LHCN-M2 (cell line): ENCODE measurements at regions not wholly inside any gene's neighbourhood (a gene's known extent, or its start where the extent isn't known, plus 50 kb on each side); places are given as distances from the start of the nearest gene placed in this dataset.
A peak's percentile ranks its signal among the peaks of the same experiment; 100 is the strongest.

Source experiments
- DNase-seq: peaks from one replicate; pipeline ENCODE4 v3.0.0-alpha.2; 2012; ENCODE audit warnings: low read depth

DNA sequence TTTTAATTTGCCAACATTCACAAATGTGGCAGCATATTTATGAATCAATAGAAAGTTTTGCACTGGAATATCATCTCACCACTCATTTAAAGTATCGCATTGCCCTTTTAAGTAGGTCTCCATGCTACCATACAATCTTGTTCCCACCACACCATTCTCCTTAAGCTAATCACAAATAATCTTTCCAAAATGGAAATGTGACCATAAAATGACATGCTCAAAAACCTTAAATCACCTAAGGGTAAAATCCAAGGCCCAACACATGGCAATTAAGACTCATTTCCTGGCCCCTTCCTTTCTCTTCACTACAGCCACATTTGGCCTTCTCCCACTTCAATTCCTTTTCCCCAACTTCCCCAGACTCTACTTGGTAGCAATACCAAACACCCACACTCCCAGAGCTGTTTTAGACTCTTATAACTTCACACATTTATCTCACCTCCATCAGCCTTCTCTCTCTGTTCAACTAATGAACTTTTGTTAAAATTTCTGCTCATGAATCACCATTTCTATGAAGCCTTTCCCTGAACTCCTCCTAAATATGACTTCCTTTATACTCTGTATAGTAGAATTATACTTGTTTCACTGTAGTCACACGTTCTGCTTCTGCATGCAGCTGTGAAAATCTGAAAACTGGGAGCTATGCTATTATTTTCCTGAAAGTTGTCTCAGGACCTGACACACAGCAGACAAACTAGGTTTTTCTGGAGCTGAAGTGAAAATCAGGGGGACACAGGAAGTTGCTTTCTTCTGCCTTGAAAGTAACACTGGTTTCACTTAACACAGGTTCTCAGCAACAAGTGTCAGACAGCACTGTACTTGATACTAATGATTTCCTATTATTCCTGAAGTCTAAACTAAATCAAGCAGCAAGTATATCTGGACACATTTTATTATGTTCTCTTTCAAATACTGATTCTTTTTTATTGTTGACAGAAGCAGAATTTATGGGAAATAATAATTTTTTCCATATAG is 303.9 kb downstream of the ZEB2 start:
- no peak for DNase-seq

DNA sequence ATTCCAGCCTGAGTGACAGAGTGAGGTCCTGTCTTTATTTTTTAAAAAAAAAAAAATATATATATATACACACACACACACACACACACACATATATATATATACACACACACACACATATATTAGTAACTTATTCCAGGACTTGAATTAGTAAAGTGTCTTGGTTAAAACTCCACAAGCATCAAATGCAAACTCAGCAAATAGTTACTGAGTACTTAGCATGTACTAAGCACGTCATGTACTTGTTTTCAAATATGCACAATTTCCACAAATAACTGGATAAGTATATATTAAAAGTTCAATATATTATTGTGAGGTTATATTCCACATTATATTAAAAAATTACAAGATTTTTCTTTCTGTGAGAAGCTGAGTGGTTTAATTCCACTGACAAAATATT is 304.7 kb downstream of the ZEB2 start:
- DNase-seq: no peak

DNA sequence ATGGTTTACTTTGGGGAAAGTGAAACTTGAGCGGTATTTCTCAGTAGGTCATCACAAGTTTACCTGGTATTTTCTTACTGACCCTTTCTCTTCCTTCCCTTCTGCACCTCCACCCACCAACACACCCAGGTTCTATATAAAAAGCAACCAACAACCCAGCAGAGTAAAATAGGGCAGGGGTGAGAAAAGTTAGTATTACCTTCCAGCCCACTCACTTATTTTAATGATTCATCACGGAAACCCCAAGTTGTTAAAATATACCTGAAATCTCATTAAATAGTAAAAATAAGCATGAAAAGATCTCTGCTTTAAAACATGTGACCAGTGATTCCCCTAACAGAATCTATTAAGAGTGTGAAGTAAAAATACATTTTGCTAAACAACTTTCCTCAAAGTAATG is 306.1 kb downstream of the ZEB2 start:
- no peak for DNase-seq

DNA sequence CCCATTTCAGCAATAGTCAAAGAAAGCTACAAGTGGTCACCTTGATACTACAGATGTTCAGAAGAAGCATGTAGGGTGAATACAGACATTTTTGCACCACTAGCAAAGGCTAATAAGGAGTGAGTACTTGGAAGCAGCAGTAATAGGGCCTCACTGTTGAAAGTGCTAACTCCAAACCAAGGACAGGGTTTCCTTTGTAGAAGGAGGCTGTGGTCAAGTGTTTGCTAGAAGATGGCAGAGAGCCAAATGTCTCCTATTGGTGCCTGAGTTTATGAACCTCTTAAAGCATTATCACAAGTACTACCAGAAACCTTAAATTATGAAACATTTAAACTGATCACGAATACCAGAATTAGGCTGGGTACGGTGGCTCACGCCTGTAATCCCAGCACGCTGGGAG is 308.1 kb downstream of the ZEB2 start:
- peak; percentile 22 for DNase-seq

DNA sequence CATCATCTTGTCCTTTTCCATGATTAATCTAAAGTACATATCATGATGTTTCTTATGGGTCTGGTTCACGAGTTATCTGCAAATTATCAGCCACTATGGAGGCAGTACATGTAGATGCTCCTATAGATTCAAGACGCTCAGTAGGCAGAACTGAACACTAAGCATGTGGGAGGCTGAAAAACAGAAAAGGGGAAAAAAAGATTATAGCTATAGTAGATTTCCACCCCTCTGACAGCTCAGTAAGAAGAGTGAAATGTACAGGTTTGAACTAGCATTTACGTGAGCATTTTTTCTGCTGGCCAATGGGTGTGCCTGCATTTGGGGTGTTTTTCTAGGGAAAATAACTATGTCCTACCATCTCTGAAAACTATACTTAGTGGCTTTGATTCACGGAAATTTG is 308.9 kb downstream of the ZEB2 start:
- DNase-seq: no peak

DNA sequence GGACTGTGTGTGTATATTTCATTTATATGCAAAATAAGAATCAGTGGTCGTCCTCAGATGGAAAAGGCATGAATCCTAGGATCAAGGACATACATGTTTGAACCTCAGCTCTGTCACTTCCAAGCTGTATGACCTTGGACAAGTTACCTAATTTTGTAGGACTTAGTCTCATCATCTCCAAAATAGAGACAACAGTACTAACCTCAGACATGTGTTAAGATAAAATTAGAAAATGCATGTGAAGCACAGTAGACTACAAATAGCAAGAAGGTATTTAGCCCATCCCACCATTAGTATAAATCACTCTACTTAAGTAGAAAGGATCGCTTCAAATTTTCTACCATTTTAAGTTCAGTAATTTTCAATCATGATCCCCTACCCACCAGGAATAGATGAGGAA is 309.8 kb downstream of the ZEB2 start:
- no peak for DNase-seq

DNA sequence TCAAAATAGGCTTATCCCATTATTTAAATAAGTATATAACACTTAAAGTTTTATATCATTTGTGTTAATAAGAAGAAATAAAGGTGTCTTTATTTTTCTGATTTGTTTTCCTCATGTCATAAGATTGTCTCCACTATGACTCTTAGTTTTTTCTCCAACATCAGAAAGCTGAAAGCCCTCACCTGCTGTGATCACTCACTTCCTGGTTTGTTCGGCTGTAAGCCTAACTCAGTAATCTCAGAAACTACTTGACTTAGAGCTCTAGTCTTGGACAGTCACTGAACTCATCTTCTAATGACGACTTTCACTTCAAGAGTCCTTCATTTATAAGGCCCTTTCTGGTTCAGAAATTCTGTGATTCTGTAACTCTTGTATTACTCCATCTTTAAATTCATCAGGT is 311.0 kb downstream of the ZEB2 start:
- peak; percentile 84 for DNase-seq

DNA sequence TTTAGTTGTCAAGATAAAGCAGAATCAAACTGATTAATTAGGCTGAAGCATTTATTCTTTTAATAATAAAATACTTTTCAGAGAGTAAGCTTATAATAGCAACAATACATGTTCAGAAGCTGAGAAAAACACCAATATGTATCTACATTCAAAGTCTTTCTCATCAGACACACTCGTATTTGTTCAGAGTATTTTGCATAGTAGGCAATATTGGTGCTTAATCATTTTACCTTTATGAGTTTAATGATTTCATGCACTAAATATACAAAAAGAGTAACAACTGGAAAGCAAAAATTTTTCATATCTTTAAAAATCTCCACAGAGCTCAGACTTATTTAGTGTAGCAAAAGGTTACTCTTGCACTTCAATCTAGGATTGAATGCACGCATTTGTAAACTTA is 313.9 kb downstream of the ZEB2 start:
- DNase-seq: no peak

DNA sequence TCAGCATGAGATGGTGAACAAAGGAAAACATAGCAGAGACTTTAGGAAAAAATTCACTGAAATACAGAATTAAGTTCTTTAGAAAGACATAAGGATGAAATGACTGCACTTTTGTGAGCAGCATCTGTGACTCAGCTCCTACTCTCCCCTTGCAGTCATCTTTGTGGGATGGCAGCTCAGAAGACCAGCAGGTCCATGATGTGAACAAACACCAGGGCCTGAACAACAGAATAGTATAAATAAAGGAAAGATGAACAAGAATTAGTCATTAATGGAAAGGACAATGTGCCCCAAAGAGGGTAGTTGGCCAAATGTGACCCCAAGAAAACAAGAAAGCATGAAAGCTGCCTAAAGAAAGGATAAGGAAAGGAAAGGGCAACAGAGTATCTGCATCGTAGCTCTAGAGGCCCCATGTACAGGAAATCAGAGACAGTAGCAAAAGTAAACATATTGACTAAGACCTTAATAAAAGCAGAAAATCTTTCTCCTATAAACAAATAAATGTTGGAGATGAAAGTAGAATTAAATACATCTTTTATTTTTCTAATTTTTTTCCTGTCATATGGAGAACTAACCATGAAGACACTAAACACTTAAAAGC is 318.0 kb downstream of the ZEB2 start:
- peak; percentile 69 for DNase-seq

DNA sequence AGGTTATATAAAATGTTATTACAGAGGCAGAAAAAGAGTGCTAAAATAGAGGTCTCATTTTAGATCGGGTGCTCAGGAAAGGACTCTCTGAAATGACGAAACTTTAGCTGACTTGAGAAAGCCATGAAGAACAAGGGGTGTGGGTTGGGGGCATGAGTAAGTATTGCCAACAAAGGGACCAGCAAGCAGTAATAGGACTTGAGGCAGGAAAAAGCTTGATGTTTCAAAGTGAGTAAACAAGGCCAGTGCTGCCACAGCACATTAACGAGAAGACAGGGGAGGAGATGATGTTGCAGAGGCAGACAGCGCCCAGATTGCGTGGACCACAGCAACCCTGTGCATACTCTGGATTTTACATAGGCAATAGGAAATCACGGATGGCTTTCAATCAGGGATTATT is 318.8 kb downstream of the ZEB2 start:
- DNase-seq: no peak

DNA sequence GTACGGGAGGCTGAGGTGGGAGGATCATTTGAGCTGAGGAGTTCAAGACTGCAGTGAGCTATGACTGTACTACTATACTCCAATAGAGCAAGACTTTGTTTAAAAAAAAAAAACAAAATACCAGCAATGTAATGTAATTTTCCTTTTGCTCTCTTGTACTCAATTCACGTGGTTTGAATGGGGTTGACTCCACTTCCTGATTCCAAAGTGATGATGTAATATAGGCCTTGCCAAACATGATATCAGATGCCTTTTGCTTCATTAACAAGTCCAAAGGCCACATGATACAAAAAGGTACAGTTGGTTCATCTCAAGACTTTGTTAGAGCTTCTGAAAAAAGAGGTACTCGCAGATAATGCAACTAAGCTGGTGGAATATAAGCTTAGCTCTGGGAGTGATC is 321.8 kb downstream of the ZEB2 start:
- DNase-seq: peak; percentile 64

DNA sequence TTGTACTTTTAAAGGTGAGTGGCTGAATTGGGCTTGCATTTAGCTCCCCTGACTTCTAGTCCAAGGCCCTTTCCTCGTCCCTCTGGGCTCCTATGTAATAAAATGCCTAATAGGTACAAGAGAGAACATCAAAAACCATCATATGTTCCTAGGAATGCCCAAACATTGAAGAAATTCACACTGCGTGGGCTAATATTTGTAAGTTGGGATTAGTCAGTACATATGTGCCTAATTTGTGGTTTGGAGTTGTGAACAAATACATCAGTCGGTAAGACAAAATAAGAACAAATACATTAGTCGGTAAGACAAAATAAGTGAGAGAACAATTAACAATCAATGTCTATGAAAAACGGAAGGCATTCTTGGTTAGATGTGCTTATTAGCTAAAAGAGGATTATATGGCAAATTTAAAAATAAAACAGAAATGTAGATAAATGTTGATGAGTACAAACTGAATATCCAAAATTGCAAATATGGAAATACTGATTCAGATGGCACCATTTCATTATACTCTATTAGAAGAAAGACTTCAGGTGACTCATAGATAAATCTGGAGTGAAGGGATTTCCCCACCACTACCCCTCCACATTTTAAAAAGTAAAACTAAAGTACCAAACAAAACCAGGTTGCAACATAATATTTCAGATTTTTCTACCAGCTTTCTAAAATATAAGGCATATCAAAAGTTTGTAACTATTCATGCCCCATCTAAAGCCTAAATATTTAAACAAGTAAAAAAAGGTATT is 325.4 kb downstream of the ZEB2 start:
- DNase-seq: no peak

DNA sequence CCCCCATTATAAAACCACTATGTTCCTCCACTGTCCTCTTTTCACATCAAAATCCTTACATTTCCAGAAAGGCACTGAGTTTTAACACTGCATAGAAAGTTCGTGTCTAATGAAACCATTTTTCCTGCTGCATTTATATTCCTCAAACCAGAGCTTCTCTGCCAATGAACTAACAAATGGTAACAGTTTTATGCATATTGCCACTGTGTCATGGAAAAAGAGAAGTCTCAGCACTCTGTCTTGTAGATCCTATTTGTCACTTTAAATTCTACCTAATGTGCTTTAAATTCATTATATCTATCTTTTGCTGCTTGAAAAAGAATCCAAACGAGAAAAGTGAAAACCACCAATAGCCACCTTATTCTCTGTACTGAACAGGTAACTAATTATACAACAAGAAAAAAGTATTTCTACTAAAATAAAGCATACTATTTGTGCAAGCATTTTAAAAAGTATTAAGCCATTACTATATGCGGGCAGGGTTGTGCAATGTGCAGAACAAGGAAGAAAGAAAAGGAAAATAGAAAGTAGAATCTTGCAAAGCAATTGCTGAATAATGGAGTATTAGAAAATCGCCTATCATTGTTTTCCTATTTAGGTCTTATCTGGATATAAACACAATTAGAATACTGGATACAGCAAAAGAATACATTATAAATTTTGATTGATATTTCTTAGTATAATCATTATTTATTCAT is 328.9 kb downstream of the ZEB2 start:
- no peak for DNase-seq

DNA sequence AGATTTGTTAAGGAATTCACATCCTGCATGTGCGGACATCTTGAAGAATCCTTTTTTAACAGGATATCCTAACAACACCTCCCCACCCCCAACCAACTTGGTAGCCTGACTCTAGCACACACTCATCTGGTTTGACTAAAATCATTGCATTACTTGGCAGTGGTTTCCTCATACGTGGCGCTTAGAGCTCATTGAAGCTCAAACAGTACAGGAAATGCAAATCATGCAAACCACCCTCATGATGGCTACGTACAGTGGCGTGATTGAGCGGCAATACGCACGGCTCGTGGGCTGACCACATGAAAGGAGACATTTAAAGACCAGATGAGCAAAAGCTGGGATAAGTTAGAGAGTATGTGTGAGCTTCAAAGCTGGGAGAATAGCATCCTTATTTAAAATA is 336.2 kb downstream of the ZEB2 start:
- no peak for DNase-seq

DNA sequence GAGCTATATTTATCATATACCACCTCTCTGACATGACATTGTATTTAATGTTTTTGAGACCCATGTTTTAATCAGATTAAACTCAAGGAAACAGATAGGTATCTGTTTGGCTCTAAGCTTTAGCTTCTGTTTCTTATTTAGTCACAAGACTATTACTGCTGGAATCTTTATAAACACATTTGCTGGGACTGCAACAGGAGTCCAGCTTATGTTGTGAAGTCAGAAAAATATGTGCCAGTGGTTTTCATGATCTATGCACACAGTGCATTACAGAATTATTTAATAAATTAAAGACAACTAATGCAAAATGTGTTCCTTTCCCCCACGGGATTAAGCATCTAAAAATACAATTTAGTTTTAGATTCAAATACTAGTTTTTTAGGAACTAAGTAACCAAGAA is 338.9 kb downstream of the ZEB2 start:
- DNase-seq: no peak

DNA sequence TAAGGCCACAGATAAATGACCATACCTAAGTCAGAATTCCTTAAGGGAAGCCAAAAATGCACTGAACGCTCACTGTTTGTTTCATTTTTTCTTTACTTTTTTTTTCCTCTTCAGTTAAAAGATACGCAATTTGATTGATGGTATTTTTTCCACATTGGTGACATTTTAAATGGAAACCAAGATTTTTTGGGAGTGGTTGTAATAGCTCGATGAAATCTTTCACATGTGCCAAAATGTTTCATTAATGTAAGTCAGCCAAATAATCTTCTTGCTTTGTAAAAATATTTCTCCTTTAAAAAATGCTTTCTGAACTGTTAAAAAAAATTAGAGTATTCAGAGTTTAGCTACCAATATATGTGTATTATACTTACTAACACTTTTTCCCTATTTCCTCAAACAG is 339.8 kb downstream of the ZEB2 start:
- DNase-seq: no peak

DNA sequence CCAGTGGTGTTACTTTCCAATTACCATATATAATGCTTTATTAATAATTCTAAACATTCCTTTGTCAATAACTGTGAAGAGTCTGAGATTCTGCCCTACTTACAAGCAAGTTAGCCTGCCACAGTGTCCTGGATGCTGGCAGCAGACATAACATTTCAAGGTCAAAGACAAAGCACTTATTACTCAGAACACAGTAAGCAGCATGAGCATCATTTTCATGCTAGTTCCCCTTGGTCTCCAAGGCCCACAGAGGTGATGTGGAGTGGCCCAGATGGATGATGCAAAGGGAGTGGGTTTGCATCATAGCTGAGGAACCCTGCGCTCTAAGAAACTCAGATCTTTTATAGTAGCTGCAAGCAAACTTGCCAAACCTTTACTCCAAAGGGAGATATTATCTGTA is 349.7 kb downstream of the ZEB2 start:
- peak; percentile 13 for DNase-seq

DNA sequence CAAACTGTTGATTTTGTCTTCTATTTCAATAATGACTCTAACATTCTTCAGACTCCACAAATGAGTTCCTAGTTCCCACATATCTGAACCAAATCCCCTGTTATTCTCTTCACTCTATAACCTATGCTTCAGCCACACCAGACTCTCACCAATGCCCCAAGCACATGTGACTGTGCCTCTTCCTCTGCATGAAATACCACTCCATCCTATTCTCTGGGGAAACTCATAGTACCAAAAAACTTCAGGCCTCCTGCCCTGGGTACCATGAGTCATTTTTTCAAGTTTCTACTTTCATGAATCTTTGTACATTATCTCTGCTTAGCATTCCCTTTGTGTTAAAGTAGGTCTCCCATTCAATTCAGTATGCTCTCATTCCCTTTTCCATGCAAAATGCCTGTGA is 353.2 kb downstream of the ZEB2 start:
- peak; percentile 81 for DNase-seq

DNA sequence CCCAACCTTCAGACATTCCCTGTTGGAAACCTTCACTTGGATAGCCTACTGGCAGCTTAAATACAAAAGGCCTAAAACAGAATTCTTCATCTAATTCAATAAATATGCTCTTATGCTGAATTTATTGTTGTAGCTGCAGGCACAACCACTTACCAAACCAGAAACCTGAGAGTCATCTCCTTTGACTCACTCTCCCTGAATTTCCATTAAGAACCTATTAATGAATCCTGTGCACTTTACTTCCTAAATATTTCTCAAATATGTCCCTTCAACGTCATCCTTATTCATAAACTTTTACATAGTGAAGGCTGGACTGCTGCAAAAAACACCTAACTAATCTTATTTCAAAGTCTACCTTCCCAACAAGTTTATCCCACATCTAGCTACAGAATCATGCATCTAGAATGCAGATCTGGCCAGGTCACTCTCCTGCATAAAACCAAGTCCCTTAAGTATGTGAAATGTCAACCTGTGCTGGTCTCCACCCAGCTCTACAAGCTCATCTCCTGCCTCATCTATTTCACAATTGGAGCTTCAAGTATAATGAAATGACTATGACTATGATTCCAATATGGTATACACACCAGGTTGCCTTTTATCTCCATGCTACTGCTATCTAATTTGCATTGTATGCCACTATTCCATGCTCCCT is 354.2 kb downstream of the ZEB2 start:
- no peak for DNase-seq

DNA sequence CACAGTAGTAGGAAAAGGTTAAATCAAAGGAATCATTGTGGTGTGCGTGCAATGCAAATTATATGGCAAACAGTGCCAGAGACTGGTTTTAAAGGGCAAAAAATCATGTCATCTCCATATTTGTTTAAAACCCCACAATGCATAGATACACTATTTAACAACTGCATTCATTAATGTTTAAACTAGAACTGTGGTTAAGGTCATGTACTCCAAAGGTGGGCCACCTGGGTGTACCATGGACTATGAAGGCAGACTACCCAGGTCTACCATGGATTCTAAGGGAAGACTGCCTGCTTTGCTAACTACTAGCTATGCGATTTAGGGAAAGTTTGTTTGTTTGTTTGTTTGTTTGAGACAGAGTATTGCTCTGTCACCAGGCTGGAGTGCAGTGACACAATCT is 356.3 kb downstream of the ZEB2 start:
- DNase-seq: no peak

DNA sequence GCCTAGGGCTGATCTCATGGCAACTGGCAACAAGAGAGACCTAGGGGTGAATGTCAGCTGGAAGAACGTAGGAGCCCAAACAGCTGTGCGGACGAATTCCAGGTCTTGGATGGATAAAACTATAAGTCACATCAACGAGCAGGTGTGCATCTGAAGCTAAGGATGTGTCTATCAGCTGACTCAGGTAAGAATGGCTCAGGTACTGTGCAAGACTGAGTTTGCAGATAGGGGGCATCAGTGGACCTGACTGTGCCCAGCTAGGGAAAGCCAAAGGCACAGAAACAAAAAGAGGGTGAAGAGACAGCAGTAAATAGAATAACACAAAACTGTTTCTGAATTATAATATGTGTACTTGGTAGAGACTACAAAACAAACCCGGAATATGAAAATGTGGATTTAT is 357.3 kb downstream of the ZEB2 start:
- no peak for DNase-seq
